ENCODE measurements at regions not wholly inside any gene's neighbourhood (a gene's known extent, or its start where the extent isn't known, plus 50 kb on each side); places are given as distances from the start of the nearest gene placed in this dataset.

DNA sequence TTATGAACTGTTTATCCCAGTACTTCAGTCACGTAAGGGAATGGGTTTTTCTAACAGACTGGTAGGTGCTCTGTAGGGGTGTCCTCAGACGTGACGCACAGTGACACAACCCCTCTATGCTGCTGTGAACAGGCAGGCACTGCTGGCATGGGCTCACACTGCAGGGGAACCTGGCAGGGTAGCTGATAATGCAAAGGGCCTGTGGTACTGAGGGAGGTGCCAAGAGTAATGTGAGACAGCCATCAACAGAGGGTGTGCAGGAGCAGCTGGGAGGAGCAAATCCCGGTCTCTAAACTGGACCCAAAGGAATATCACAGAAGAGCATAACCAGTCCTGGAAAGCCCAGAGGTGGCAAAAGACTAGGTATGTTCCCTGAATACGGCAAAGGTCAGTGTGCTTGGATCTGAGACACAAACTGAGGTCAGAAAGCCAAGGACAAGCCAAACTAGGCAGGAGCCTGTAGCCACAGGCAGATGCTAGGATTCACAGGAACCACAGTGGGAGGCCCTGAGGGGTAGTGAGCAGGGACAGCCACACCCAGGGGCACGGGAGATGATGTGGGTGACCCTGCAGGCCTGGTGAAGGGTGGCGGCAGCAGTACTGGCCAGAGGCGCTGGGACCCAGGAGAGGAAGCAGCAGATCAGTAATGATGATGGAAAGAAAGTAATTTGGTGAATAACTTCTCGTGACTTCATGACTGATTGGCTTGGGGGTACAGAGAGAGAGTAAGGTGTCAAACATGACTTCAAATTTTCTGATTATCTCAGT, 248.1 kb upstream of the CHRNA7 start:
- 89 to 95% methylated on average over 8 to 9 of the region's 9 CpGs for WGBS, 2 experiments (ENCODE audit: insufficient coverage in 1 of 2, insufficient read length in 1 of 2)
- H3K27me3 ChIP-seq (ENCODE audit: control insufficient read depth, insufficient read depth, low read length, poor library complexity, severe bottlenecking), result no peaks in the 10 kb centered on the region
- H3K9me3 ChIP-seq (ENCODE audit: control insufficient read depth, low read length), result no peaks in the 10 kb centered on the region
- no peak overlapping the region for H3K27ac ChIP-seq (ENCODE audit: low read depth, low read length)
- peaks cover 9% of the 10 kb centered on the region for H3K4me1 Mint-ChIP-seq
- no peak for DNase-seq
- no peaks in the 10 kb centered on the region for H3K27me3 Mint-ChIP-seq (ENCODE audit: insufficient read depth)
- no peaks in the 10 kb centered on the region for H3K4me1 ChIP-seq (ENCODE audit: control insufficient read depth, insufficient read depth, low read length)
- TF ChIP-seq, protein P1, sequence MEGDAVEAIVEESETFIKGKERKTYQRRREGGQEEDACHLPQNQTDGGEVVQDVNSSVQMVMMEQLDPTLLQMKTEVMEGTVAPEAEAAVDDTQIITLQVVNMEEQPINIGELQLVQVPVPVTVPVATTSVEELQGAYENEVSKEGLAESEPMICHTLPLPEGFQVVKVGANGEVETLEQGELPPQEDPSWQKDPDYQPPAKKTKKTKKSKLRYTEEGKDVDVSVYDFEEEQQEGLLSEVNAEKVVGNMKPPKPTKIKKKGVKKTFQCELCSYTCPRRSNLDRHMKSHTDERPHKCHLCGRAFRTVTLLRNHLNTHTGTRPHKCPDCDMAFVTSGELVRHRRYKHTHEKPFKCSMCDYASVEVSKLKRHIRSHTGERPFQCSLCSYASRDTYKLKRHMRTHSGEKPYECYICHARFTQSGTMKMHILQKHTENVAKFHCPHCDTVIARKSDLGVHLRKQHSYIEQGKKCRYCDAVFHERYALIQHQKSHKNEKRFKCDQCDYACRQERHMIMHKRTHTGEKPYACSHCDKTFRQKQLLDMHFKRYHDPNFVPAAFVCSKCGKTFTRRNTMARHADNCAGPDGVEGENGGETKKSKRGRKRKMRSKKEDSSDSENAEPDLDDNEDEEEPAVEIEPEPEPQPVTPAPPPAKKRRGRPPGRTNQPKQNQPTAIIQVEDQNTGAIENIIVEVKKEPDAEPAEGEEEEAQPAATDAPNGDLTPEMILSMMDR (conservative IDR thresholded peaks at IDR 0.05), result no peak
- H3K9ac ChIP-seq (ENCODE audit: extremely low read depth, low read length, poor library complexity, severe bottlenecking), result no peak overlapping the region
- H3K36me3 Mint-ChIP-seq (ENCODE audit: low read depth), result no peaks in the 10 kb centered on the region
- no peaks in the 10 kb centered on the region for H3K36me3 ChIP-seq (ENCODE audit: control insufficient read depth, insufficient read depth, low read length)
- H3K9me3 Mint-ChIP-seq, result no peaks in the 10 kb centered on the region
- H3K27ac Mint-ChIP-seq, result no peak overlapping the region
- no peak overlapping the region for H3K4me3 Mint-ChIP-seq
- H3K4me3 ChIP-seq (ENCODE audit: low read length), result no peak overlapping the region

DNA sequence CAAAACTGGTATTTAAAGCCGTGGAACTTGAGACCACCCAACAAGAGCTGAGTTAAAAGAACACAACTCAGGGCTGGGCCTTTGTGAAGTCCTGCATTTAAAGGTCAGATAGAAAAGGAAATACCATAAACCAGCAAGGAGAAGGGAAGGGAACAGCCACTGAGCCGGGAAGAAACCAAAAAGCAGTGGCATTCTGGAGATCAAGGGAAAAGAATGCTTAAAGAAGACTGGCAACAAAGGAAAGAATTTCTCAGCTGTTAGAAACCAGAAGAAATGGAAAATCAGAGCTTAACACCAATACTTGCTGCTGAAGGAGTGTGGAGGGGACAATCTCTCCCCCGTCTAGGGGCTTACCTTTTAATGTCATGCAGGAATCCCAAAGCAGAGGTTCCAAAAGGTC, 247.4 kb upstream of the CHRNA7 start:
- peak; percentile 65 for DNase-seq
- 54 to 70% methylated on average over 3 of the region's 3 CpGs for WGBS, 2 experiments (ENCODE audit: insufficient coverage in 1 of 2, insufficient read length in 1 of 2)
- no peaks in the 10 kb centered on the region for H3K36me3 ChIP-seq (ENCODE audit: control insufficient read depth, insufficient read depth, low read length)

DNA sequence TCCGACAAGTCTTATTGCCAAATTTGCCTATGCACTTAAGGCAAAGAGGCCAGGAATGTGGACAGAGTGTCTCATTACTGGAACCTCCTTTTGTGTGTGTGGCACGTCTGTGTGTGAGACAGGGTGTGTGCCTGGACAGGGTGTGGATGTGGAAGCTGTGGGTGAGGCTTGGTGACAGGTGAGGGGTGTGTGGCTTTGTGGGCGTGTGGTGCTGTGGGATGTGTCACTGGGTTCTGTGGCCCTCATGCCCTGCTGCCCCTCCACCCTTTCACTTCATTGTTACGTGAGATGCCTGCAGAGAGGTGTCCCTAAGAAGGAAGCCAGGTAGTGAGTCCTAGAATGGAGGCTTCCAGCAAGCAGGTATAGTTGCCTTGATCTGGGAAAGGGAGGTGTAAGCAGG, 244.0 kb upstream of the CHRNA7 start:
- Mint-ChIP-seq H3K27me3 (ENCODE audit: insufficient read depth) (no peaks in the 10 kb centered on the region), H3K36me3 (ENCODE audit: low read depth) (no peaks in the 10 kb centered on the region), H3K4me1 (peaks cover 9% of the 10 kb centered on the region), H3K9me3 (no peaks in the 10 kb centered on the region), H3K27ac (no peak overlapping the region), H3K4me3 (no peak overlapping the region)
- Histone ChIP-seq H3K9me3 (ENCODE audit: control insufficient read depth, low read length) (no peaks in the 10 kb centered on the region), H3K4me1 (ENCODE audit: control insufficient read depth, insufficient read depth, low read length) (no peaks in the 10 kb centered on the region), H3K27ac (ENCODE audit: low read depth, low read length) (no peak overlapping the region), H3K9ac (ENCODE audit: extremely low read depth, low read length, poor library complexity, severe bottlenecking) (no peak overlapping the region), H3K36me3 (ENCODE audit: control insufficient read depth, insufficient read depth, low read length) (no peaks in the 10 kb centered on the region), H3K27me3 (ENCODE audit: control insufficient read depth, insufficient read depth, low read length, poor library complexity, severe bottlenecking) (no peaks in the 10 kb centered on the region), H3K4me3 (ENCODE audit: low read length) (no peak overlapping the region)
- WGBS, 2 experiments (ENCODE audit: insufficient coverage in 1 of 2, insufficient read length in 1 of 2), result 93% methylated on average over 4 of the region's 4 CpGs; no CpG with 5 or more reads in 1 of the 2 experiments
- TF ChIP-seq, protein P1 (conservative IDR thresholded peaks at IDR 0.05), result no peak
- no peak for DNase-seq

More for the DNA sequence above, 247.4 kb upstream of the CHRNA7 start:
- Histone ChIP-seq H3K4me1 (ENCODE audit: control insufficient read depth, insufficient read depth, low read length) (no peaks in the 10 kb centered on the region), H3K9me3 (ENCODE audit: control insufficient read depth, low read length) (no peaks in the 10 kb centered on the region), H3K27ac (ENCODE audit: low read depth, low read length) (no peak overlapping the region), H3K9ac (ENCODE audit: extremely low read depth, low read length, poor library complexity, severe bottlenecking) (no peak overlapping the region), H3K27me3 (ENCODE audit: control insufficient read depth, insufficient read depth, low read length, poor library complexity, severe bottlenecking) (no peaks in the 10 kb centered on the region), H3K4me3 (ENCODE audit: low read length) (no peak overlapping the region)
- TF ChIP-seq, protein P1 (conservative IDR thresholded peaks at IDR 0.05), result no peak
- Mint-ChIP-seq H3K27ac (no peak overlapping the region), H3K9me3 (no peaks in the 10 kb centered on the region), H3K36me3 (ENCODE audit: low read depth) (no peaks in the 10 kb centered on the region), H3K4me3 (no peak overlapping the region), H3K27me3 (ENCODE audit: insufficient read depth) (no peaks in the 10 kb centered on the region), H3K4me1 (peaks cover 9% of the 10 kb centered on the region)

Data from endodermal cell (in vitro differentiated cells).